ENCODE measurements at regions not wholly inside any gene's neighbourhood (a gene's known extent, or its start where the extent isn't known, plus 50 kb on each side); places are given as distances from the start of the nearest gene placed in this dataset.

DNA sequence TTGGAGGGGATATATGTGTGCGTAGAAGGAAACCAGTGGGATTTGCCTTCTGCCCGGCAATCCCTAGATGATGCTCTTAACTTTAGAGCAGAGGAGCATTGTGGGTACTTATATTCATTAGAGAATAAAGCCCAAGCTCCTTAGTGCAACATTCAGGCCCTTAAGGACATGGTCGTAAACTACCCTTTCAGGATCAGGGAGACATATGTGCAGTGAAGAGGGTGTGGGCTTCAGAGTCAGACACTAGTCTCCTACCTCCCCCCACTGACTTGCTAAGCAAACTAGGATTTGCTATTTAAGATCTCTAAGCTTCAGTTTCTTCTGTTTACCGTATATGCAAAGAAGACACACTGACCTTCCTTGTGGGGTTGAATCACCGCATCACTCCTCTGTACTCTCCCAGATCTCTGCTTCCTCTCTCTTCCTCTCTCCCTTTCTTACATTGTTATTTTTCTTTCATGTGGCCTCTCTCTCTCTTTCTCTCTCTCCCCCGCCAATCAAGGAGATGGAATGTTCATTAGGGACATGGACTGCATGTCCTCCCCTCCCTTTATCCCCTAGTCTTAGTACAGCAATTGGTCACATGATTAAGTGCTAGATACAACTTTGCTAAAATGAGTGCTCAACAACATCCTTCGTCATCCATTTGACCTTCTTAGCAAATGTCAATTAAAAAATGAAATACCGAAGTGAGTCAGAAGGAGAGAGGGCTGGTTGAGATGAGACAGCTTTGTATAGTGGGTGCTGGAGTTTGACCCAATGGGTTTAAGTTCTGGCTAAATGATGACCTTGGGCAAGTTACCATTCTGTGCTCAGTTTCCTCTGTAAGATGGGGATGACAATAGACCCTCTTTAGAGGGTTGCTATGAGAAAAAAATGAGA lies 91.7 kb downstream of the TMX1 start:
- Histone ChIP-seq H3K27me3 (ENCODE audit: low read depth, low read length) (no peaks in the 10 kb centered on the region), H3K4me3 (ENCODE audit: low read depth in 1 of 2, low read length in 2 of 2) (no peak overlapping the region), H3K4me1 (ENCODE audit: control insufficient read depth in 1 of 2, insufficient read depth in 2 of 2, low read length in 2 of 2) (peaks cover 17 to 42% of the 10 kb centered on the region in 2 donors), H3K36me3 (ENCODE audit: control insufficient read depth in 1 of 2, insufficient read depth in 2 of 2, low read length in 2 of 2) (no peaks in the 10 kb centered on the region), H3K27ac (ENCODE audit: low read length) (no peak overlapping the region), H3K9me3 (ENCODE audit: control insufficient read depth in 1 of 2, low read length in 2 of 2) (no peaks in the 10 kb centered on the region)

DNA sequence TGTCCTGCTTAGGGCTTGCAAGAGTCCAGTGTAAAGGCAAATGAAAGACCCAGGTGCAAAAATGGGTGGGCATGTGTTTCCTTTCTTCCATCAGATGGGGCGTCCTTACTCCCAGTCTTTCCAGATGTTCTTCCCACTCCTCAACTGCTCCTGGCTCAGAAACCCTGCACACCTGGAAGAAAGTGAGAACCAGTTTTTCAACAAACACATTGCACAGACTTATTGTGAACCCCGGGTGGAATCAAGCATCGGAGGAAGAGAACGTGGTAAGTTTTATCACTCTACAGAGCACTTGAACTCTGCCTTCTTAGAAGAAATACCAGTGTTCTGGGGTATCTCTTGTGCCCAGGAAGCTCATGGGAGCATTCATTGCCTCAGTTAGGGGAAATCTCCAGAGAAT lies 93.3 kb downstream of the TMX1 start:
- H3K27ac ChIP-seq (ENCODE audit: low read length) = no peak overlapping the region
- peaks cover 4 to 38% of the 10 kb centered on the region in 2 donors for H3K4me1 ChIP-seq (ENCODE audit: control insufficient read depth in 1 of 2, insufficient read depth in 2 of 2, low read length in 2 of 2)
- no peaks in the 10 kb centered on the region for H3K36me3 ChIP-seq (ENCODE audit: control insufficient read depth in 1 of 2, insufficient read depth in 2 of 2, low read length in 2 of 2)
- H3K9me3 ChIP-seq (ENCODE audit: control insufficient read depth in 1 of 2, low read length in 2 of 2) = no peaks in the 10 kb centered on the region
- H3K4me3 ChIP-seq (ENCODE audit: low read depth in 1 of 2, low read length in 2 of 2) = no peak overlapping the region
- no peaks in the 10 kb centered on the region for H3K27me3 ChIP-seq (ENCODE audit: low read depth, low read length)

DNA sequence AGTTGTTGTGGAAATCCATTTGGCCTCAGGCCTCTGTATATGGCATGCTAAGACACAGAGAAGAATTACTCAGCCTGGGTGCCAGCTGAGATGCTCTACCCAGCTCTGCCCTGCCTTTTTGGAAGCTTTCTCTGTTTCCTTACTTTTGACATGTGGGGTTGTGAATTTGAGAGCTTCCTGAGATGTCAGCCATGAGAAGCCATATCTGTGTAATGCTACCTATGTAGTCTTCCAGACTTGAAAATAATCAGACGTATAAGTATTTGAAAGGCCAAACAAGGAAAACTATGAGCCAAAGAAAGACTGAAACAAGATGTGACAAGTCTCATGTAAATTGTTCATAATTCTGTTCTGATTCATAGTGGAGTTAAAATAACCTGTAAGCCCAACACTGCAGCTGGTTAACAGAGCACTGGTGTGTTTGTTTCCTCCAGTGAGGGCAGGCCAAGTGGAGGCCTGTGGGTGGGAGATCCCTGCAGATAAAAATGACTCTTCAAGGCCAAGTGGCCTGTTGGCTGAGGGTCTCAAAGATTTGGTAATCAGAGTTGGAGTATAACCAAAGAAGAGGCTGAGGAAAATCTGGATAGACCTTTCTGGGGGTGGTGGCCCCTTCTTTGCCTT lies 94.0 kb downstream of the TMX1 start:
- H3K36me3 ChIP-seq (ENCODE audit: control insufficient read depth in 1 of 2, insufficient read depth in 2 of 2, low read length in 2 of 2) = no peaks in the 10 kb centered on the region
- H3K27ac ChIP-seq (ENCODE audit: low read length) = peak overlapping the region; percentile 42
- H3K27me3 ChIP-seq (ENCODE audit: low read depth, low read length) = no peaks in the 10 kb centered on the region
- no peaks in the 10 kb centered on the region for H3K9me3 ChIP-seq (ENCODE audit: control insufficient read depth in 1 of 2, low read length in 2 of 2)
- no peak overlapping the region for H3K4me3 ChIP-seq (ENCODE audit: low read depth in 1 of 2, low read length in 2 of 2)
- H3K4me1 ChIP-seq (ENCODE audit: control insufficient read depth in 1 of 2, insufficient read depth in 2 of 2, low read length in 2 of 2) = peaks cover 4 to 38% of the 10 kb centered on the region in 2 donors

DNA sequence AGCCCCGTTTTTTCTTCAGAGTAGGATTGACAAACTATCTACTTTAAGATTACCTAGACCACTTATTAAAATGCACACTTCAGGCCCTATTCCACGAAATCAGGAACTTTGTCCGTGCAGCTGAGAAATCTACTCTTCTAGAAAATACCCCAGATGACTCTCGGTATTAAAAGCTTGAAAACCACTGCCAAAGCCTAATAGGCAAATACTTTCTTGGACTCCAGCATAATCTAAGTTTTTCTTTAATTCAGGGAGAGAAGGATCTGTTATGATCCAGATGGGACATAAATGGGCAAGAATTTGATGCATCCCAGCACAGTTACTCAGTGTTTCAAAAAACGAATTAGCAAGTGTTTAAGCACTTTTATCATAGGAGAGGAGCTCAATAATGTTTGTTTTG lies 94.5 kb downstream of the TMX1 start:
- H3K27me3 ChIP-seq (ENCODE audit: low read depth, low read length) = no peaks in the 10 kb centered on the region
- H3K4me3 ChIP-seq (ENCODE audit: low read depth in 1 of 2, low read length in 2 of 2) = no peak overlapping the region
- H3K36me3 ChIP-seq (ENCODE audit: control insufficient read depth in 1 of 2, insufficient read depth in 2 of 2, low read length in 2 of 2) = no peaks in the 10 kb centered on the region
- H3K9me3 ChIP-seq (ENCODE audit: control insufficient read depth in 1 of 2, low read length in 2 of 2) = no peaks in the 10 kb centered on the region
- peaks cover 4 to 38% of the 10 kb centered on the region in 2 donors for H3K4me1 ChIP-seq (ENCODE audit: control insufficient read depth in 1 of 2, insufficient read depth in 2 of 2, low read length in 2 of 2)
- peak overlapping the region; percentile 42 for H3K27ac ChIP-seq (ENCODE audit: low read length)

DNA sequence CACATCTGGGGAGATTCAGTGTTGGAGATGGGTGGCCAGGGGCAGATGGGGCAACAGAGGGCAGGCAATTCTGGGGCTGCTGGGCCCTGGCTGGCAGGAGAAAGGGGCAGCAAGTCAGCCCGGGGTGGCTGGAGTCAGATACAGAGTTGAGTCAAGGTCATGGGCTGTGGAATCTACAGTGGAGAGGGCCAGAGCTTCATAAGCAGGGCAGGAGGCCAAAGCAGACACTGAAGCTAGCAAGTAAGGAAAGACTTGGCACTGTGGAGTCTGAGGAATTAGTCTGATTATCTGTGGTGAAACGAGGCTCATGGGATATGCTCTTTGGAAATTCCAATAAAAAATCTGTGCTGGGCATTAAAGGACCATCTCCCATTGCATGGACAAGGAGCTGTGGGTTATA lies 95.5 kb downstream of the TMX1 start:
- Histone ChIP-seq H3K36me3 (ENCODE audit: control insufficient read depth in 1 of 2, insufficient read depth in 2 of 2, low read length in 2 of 2) (no peaks in the 10 kb centered on the region), H3K27ac (ENCODE audit: low read length) (peak overlapping the region; percentile 9), H3K4me3 (ENCODE audit: low read depth in 1 of 2, low read length in 2 of 2) (no peak overlapping the region), H3K4me1 (ENCODE audit: control insufficient read depth in 1 of 2, insufficient read depth in 2 of 2, low read length in 2 of 2) (peaks cover 4 to 38% of the 10 kb centered on the region in 2 donors), H3K9me3 (ENCODE audit: control insufficient read depth in 1 of 2, low read length in 2 of 2) (no peaks in the 10 kb centered on the region), H3K27me3 (ENCODE audit: low read depth, low read length) (no peaks in the 10 kb centered on the region)

DNA sequence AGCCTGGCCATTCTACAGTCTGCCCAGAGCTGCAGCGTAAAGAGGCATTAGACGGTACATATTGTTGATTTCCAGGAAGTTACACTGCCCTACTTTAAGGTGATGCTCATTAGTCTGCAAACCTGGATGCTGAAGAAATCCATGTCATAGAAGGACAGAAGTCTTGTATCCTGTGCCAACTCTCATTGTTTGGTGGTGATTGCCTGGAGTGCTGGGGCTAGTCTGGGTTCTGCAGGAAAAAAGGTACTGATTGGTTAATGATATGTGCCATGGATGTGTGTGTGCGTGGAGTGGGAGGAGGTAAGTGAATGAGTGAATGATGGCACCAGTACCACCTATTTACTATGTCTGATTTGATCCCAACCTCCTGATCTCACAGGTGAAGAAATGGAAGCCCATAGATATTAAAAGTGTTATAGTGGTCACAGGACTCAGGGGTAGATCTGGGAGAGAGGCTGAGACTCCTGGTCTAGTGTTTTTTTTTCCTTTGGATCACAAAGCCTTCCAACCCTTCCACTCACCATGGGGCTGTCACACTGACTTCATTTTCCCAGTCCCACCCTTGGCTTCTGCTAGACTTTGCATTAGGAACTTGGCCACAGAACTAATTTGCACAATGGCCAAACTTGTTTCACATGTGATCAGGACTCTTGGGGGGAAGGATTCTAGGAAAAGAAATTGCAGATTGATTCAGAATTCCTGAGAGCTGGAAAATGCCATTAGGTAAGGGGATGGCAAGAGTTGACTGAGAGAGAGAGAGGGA lies 96.1 kb downstream of the TMX1 start:
- Histone ChIP-seq H3K4me1 (ENCODE audit: control insufficient read depth in 1 of 2, insufficient read depth in 2 of 2, low read length in 2 of 2) (peaks cover under 1 to 38% of the 10 kb centered on the region in 2 donors), H3K27me3 (ENCODE audit: low read depth, low read length) (no peaks in the 10 kb centered on the region), H3K36me3 (ENCODE audit: control insufficient read depth in 1 of 2, insufficient read depth in 2 of 2, low read length in 2 of 2) (no peaks in the 10 kb centered on the region), H3K27ac (ENCODE audit: low read length) (no peak overlapping the region), H3K9me3 (ENCODE audit: control insufficient read depth in 1 of 2, low read length in 2 of 2) (no peaks in the 10 kb centered on the region), H3K4me3 (ENCODE audit: low read depth in 1 of 2, low read length in 2 of 2) (no peak overlapping the region)

DNA sequence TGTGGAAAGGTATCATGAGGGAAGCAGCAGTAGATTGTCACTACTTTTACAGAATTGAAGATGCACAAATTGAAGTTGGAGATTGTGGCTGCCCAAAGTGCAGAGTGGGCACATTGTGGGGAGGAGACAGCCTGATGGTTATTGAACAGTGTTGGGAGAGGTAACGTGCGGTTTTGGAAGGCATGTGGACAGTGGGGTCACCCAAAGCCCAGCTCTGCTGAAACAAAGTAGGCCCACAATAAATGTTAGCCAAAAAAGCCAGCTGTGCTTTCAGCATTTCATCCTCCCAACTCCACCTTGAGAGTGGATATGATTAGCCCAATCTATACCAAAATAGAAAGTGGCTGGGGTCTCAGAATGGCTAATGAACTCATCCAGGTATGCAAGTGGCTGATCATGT lies 96.7 kb downstream of the TMX1 start:
- no peaks in the 10 kb centered on the region for H3K27me3 ChIP-seq (ENCODE audit: low read depth, low read length)
- no peaks in the 10 kb centered on the region for H3K9me3 ChIP-seq (ENCODE audit: control insufficient read depth in 1 of 2, low read length in 2 of 2)
- peaks cover 0 to 38% of the 10 kb centered on the region in 2 donors for H3K4me1 ChIP-seq (ENCODE audit: control insufficient read depth in 1 of 2, insufficient read depth in 2 of 2, low read length in 2 of 2)
- no peak overlapping the region for H3K27ac ChIP-seq (ENCODE audit: low read length)
- H3K36me3 ChIP-seq (ENCODE audit: control insufficient read depth in 1 of 2, insufficient read depth in 2 of 2, low read length in 2 of 2) = no peaks in the 10 kb centered on the region
- no peak overlapping the region for H3K4me3 ChIP-seq (ENCODE audit: low read depth in 1 of 2, low read length in 2 of 2)

DNA sequence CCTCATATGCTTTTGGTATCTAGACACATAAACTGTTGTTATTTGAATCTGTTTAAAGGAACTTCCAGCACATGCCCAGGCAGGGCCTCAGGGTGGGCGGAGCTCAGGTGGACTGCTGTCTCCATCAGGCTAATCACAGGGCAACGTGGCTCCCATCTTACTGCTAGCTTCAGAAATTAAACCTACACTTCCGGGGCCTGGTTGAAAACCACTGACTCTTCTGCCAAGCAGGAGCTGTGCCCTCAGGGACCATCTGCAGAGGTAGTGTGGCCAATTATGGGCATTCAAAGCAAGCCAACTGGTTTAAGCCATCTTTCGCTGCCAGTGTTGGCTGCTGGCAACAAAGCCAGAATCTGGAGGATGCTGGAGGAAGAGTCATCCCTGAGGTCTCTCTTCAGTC lies 97.5 kb downstream of the TMX1 start:
- no peak overlapping the region for H3K4me3 ChIP-seq (ENCODE audit: low read depth in 1 of 2, low read length in 2 of 2)
- peaks cover 0 to 38% of the 10 kb centered on the region in 2 donors for H3K4me1 ChIP-seq (ENCODE audit: control insufficient read depth in 1 of 2, insufficient read depth in 2 of 2, low read length in 2 of 2)
- H3K27ac ChIP-seq (ENCODE audit: low read length) = no peak overlapping the region
- H3K36me3 ChIP-seq (ENCODE audit: control insufficient read depth in 1 of 2, insufficient read depth in 2 of 2, low read length in 2 of 2) = no peaks in the 10 kb centered on the region
- H3K9me3 ChIP-seq (ENCODE audit: control insufficient read depth in 1 of 2, low read length in 2 of 2) = no peaks in the 10 kb centered on the region
- H3K27me3 ChIP-seq (ENCODE audit: low read depth, low read length) = no peaks in the 10 kb centered on the region

DNA sequence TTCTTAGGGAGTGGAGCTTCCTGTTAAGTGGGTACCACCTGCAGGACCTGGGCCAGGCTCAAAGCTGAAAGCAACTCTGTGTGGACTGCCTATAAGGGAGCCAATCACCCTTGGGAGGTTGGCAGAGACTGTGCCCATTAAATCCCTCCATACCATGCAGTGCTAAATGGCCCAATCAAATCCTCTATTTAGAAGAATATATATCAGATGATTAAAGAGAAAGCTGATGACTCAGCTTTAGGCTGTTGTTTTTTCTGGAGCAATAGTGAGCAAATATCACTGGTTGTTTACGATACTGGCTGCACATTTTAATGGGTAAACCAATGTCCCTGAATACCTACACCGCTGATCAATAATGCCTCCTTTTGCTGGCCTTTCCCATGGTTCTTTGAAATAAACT lies 101.3 kb downstream of the TMX1 start:
- Histone ChIP-seq H3K9me3 (ENCODE audit: control insufficient read depth in 1 of 2, low read length in 2 of 2) (no peaks in the 10 kb centered on the region), H3K27me3 (ENCODE audit: low read depth, low read length) (no peaks in the 10 kb centered on the region), H3K4me1 (ENCODE audit: control insufficient read depth in 1 of 2, insufficient read depth in 2 of 2, low read length in 2 of 2) (peaks cover 0 to 7% of the 10 kb centered on the region in 2 donors), H3K27ac (ENCODE audit: low read length) (no peak overlapping the region), H3K4me3 (ENCODE audit: low read depth in 1 of 2, low read length in 2 of 2) (no peak overlapping the region), H3K36me3 (ENCODE audit: control insufficient read depth in 1 of 2, insufficient read depth in 2 of 2, low read length in 2 of 2) (no peaks in the 10 kb centered on the region)

DNA sequence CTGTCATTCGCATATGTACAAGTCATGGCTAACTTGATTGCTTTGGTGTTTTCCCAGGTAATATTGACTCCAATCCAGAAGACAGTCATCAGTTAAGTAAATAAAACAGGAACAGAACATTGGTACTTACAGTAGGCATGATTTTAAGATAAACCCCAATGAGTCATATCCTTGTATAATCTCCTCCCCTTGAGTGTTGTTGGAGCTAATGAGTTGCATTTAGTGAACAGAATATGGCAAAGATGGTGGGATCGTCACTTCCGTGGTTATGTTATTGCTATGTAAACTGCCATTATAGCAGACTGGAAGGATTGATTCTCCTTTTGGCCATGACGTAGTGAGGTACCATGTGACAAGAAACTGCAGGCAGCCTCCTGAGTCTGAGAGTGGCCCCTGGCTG lies 102.2 kb downstream of the TMX1 start:
- Histone ChIP-seq H3K9me3 (ENCODE audit: control insufficient read depth in 1 of 2, low read length in 2 of 2) (no peaks in the 10 kb centered on the region), H3K27me3 (ENCODE audit: low read depth, low read length) (no peaks in the 10 kb centered on the region), H3K27ac (ENCODE audit: low read length) (no peak overlapping the region), H3K4me1 (ENCODE audit: control insufficient read depth in 1 of 2, insufficient read depth in 2 of 2, low read length in 2 of 2) (peaks cover 0 to 6% of the 10 kb centered on the region in 2 donors), H3K4me3 (ENCODE audit: low read depth in 1 of 2, low read length in 2 of 2) (no peak overlapping the region), H3K36me3 (ENCODE audit: control insufficient read depth in 1 of 2, insufficient read depth in 2 of 2, low read length in 2 of 2) (no peaks in the 10 kb centered on the region)

DNA sequence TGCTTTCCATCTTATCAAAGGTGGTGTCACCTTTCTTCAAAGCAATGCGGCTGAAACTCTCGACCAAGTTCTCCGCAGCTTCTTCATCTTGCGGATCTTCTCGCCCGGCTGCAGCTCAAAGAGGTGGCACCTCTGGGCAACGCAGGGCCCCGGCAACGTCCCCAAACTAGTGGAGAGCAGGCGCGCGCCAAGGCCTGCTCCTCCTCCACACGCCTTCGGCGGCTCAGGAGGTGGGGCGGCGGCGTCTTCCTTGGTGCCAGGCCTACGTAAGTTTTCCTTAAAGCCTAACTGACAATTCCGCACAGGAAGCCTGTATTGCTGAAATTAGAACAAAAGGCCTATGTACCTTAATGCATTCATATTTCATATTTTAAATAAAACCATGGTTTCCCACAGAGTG lies 112.0 kb downstream of the TMX1 start:
- Histone ChIP-seq H3K9me3 (ENCODE audit: control insufficient read depth in 1 of 2, low read length in 2 of 2) (no peaks in the 10 kb centered on the region), H3K36me3 (ENCODE audit: control insufficient read depth in 1 of 2, insufficient read depth in 2 of 2, low read length in 2 of 2) (no peaks in the 10 kb centered on the region), H3K4me3 (ENCODE audit: low read depth in 1 of 2, low read length in 2 of 2) (no peak overlapping the region), H3K27me3 (ENCODE audit: low read depth, low read length) (no peaks in the 10 kb centered on the region), H3K4me1 (ENCODE audit: control insufficient read depth in 1 of 2, insufficient read depth in 2 of 2, low read length in 2 of 2) (no peaks in the 10 kb centered on the region), H3K27ac (ENCODE audit: low read length) (no peak overlapping the region)
